Uterus (tissue), 2 donors: ENCODE measurements at regions not wholly inside any gene's neighbourhood (a gene's known extent, or its start where the extent isn't known, plus 50 kb on each side); places are given as distances from the start of the nearest gene placed in this dataset.

Experiments used
- POLR2A ChIP-seq, 2 donors: fragments of 450-650 bp; IDR thresholded peaks; one replicate each; pipeline ENCODE4 v1.6.1; 2016; ENCODE audit warnings: antibody characterized with exemption in 2 of 2, mild to moderate bottlenecking in 1 of 2, moderate library complexity in 1 of 2
- TF ChIP-seq, protein P1 (sequence below), 4 experiments: fragments of 200-600 bp in 2 of 4; fragments of 450-650 bp in 2 of 4; sonication (generic) in 2 of 4; IDR thresholded peaks; one replicate each; pipeline ENCODE4 v1.5.1; 2016 to 2019; ENCODE audit warnings: antibody characterized with exemption in 4 of 4, mild to moderate bottlenecking in 2 of 4, moderate library complexity in 1 of 4

- TF ChIP-seq, protein P1, sequence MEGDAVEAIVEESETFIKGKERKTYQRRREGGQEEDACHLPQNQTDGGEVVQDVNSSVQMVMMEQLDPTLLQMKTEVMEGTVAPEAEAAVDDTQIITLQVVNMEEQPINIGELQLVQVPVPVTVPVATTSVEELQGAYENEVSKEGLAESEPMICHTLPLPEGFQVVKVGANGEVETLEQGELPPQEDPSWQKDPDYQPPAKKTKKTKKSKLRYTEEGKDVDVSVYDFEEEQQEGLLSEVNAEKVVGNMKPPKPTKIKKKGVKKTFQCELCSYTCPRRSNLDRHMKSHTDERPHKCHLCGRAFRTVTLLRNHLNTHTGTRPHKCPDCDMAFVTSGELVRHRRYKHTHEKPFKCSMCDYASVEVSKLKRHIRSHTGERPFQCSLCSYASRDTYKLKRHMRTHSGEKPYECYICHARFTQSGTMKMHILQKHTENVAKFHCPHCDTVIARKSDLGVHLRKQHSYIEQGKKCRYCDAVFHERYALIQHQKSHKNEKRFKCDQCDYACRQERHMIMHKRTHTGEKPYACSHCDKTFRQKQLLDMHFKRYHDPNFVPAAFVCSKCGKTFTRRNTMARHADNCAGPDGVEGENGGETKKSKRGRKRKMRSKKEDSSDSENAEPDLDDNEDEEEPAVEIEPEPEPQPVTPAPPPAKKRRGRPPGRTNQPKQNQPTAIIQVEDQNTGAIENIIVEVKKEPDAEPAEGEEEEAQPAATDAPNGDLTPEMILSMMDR (IDR thresholded peaks at IDR 0.05), result no peak
- no peak for TF ChIP-seq POLR2A (IDR thresholded peaks at IDR 0.05)
Observed at GRCh38 chr1:228803421-228803820, 68.1 kb downstream of the RHOU start.
